Panc1 (cell line): ENCODE measurements at regions not wholly inside any gene's neighbourhood (a gene's known extent, or its start where the extent isn't known, plus 50 kb on each side); places are given as distances from the start of the nearest gene placed in this dataset.

ENCODE experiments used
- CTCF ChIP-seq: fragments of 450-650 bp; IDR thresholded peaks from 2 replicates; pipeline ENCODE4 v1.5.1; 2017; ENCODE audit warnings: mild to moderate bottlenecking
- POLR2AphosphoS5 ChIP-seq: IDR thresholded peaks from 2 replicates; pipeline ENCODE4 v1.6.1; 2012; ENCODE audit warnings: mild to moderate bottlenecking, low read depth, low read length, moderate library complexity
- SIN3A ChIP-seq: IDR thresholded peaks from 2 replicates; pipeline ENCODE4 v1.6.1; 2012; ENCODE audit warnings: low read depth, mild to moderate bottlenecking, low read length, moderate library complexity, borderline replicate concordance; ENCODE audit not compliant: insufficient read depth
- TCF7L2 ChIP-seq: IDR thresholded peaks from 2 replicates; pipeline ENCODE4 v1.6.1; 2011; ENCODE audit warnings: mild to moderate bottlenecking, low read depth, low read length, inconsistent platforms
- TF ChIP-seq, protein P1 (sequence below), 2 experiments: IDR thresholded peaks; 2 replicates each; pipeline ENCODE4 v1.6.1; 2011 to 2012; ENCODE audit warnings: low read depth in 2 of 2, control low read depth in 1 of 2, low read length in 1 of 2, mild to moderate bottlenecking in 1 of 2, moderate library complexity in 1 of 2; ENCODE audit not compliant: insufficient read depth in 1 of 2

DNA sequence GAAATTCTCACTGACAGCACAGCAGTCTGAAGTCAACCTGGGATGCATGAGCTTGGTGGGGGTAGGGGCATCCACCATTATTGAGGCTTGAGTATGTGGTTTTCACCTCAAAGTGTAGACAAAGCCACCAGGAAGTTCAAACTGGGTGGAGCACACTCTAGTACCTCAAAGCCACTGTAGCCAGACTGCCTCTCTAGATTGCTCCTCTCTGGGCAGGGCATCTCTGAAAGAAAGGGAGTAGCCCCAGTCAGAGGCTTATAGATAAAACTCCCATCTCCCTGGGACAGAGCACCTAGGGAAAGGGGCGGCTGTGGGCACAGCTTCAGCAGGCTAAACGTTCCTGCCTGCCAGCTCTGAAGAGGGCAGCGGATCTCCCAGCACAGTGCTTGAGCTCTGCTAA is 143.0 kb downstream of the KITLG start:
- TF ChIP-seq SIN3A: no peak
- no peak for TF ChIP-seq CTCF
- TF ChIP-seq, protein P1, sequence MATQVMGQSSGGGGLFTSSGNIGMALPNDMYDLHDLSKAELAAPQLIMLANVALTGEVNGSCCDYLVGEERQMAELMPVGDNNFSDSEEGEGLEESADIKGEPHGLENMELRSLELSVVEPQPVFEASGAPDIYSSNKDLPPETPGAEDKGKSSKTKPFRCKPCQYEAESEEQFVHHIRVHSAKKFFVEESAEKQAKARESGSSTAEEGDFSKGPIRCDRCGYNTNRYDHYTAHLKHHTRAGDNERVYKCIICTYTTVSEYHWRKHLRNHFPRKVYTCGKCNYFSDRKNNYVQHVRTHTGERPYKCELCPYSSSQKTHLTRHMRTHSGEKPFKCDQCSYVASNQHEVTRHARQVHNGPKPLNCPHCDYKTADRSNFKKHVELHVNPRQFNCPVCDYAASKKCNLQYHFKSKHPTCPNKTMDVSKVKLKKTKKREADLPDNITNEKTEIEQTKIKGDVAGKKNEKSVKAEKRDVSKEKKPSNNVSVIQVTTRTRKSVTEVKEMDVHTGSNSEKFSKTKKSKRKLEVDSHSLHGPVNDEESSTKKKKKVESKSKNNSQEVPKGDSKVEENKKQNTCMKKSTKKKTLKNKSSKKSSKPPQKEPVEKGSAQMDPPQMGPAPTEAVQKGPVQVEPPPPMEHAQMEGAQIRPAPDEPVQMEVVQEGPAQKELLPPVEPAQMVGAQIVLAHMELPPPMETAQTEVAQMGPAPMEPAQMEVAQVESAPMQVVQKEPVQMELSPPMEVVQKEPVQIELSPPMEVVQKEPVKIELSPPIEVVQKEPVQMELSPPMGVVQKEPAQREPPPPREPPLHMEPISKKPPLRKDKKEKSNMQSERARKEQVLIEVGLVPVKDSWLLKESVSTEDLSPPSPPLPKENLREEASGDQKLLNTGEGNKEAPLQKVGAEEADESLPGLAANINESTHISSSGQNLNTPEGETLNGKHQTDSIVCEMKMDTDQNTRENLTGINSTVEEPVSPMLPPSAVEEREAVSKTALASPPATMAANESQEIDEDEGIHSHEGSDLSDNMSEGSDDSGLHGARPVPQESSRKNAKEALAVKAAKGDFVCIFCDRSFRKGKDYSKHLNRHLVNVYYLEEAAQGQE (IDR thresholded peaks at IDR 0.05; ENCODE audit: insufficient read depth in 1 of 2, low read depth in 2 of 2, low read length in 1 of 2): no peak
- no peak for TF ChIP-seq POLR2AphosphoS5
- no peak for TF ChIP-seq TCF7L2
